ENCODE measurements at regions not wholly inside any gene's neighbourhood (a gene's known extent, or its start where the extent isn't known, plus 50 kb on each side); places are given as distances from the start of the nearest gene placed in this dataset.

- no peak overlapping the region for H3K4me3 ChIP-seq
- no peaks in the 10 kb centered on the region for H3K9me3 ChIP-seq
- no peak for DNase-seq
- H3K27me3 ChIP-seq (replicated peaks in 1 of 7) = no peaks in the 10 kb centered on the region
- H3K36me3 ChIP-seq = no peaks in the 10 kb centered on the region
- TF ChIP-seq POLR2A (IDR thresholded peaks at IDR 0.05) = no peak
- TF ChIP-seq POLR2AphosphoS5 (IDR thresholded peaks at IDR 0.05) = no peak
- no peak for TF ChIP-seq CTCF (IDR thresholded peaks at IDR 0.05 in 8 of 11, conservative IDR thresholded peaks at IDR 0.05 in 3 of 11)
- 41 to 70% (median 64%) methylated on average over 5 of the region's 5 CpGs for WGBS, 5 donors
- intact Hi-C loops (cut with DNase I; ENCODE audit: low total_unique reads) = no loop called here
- H3K4me1 ChIP-seq = no peaks in the 10 kb centered on the region
- no peak overlapping the region for H3K27ac ChIP-seq
These were observed 114.5 kb downstream of the INHBA start for GRCh38 chr7:41588341-41588740.

- H3K9me3 ChIP-seq = no peaks in the 10 kb centered on the region
- TF ChIP-seq POLR2A (IDR thresholded peaks at IDR 0.05) (no peak), POLR2AphosphoS5 (IDR thresholded peaks at IDR 0.05) (no peak), CTCF (IDR thresholded peaks at IDR 0.05 in 8 of 11, conservative IDR thresholded peaks at IDR 0.05 in 3 of 11) (no peak)
- no peak overlapping the region for H3K27ac ChIP-seq
- intact Hi-C loops (cut with DNase I; ENCODE audit: low total_unique reads) = no loop called here
- no peaks in the 10 kb centered on the region for H3K27me3 ChIP-seq (replicated peaks in 1 of 7)
- WGBS, 5 donors = 43 to 56% (median 51%) methylated on average over 3 of the region's 3 CpGs
- DNase-seq = no peak
- no peaks in the 10 kb centered on the region for H3K36me3 ChIP-seq
- no peak overlapping the region for H3K4me3 ChIP-seq
- no peaks in the 10 kb centered on the region for H3K4me1 ChIP-seq
These were observed 115.8 kb downstream of the INHBA start for GRCh38 chr7:41586931-41587640.

DNA sequence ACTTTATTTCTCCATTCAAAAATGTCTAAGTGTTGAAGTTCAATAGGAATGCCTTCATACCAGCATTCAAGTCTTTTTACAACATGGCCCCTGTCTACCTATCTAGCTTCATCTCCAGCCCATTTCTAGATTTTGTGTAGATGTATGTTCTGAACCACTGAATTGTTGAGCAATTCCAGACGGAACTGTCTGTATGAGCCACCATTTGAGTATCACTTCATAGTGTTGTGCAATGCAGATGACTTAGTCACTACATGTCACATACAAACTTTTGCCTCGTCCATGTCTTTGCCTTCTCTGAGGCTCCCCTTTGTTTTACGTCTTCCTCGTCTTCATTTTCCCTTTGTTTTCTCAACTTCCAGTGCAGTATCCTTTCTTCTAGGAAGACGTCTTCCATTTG is 118.1 kb downstream of the INHBA start:
- Histone ChIP-seq H3K4me3 (no peak overlapping the region), H3K27ac (no peak overlapping the region), H3K9me3 (no peaks in the 10 kb centered on the region), H3K27me3 (replicated peaks in 1 of 7) (no peaks in the 10 kb centered on the region), H3K4me1 (no peaks in the 10 kb centered on the region), H3K36me3 (no peaks in the 10 kb centered on the region)
- 66 to 83% (median 72%) methylated on average over 5 of the region's 5 CpGs for WGBS, 5 donors
- intact Hi-C loops (cut with DNase I; ENCODE audit: low total_unique reads) = no loop called here
- no peak for DNase-seq
- TF ChIP-seq CTCF (IDR thresholded peaks at IDR 0.05 in 8 of 11, conservative IDR thresholded peaks at IDR 0.05 in 3 of 11) = no peak
- TF ChIP-seq POLR2A (IDR thresholded peaks at IDR 0.05) = no peak
- TF ChIP-seq POLR2AphosphoS5 (IDR thresholded peaks at IDR 0.05) = no peak

GRCh38 chr7:41582116-41582515 is 120.8 kb downstream of the INHBA start:
- intact Hi-C loops (cut with DNase I; ENCODE audit: low total_unique reads) = no loop called here
- WGBS, 5 donors = 78 to 85% (median 83%) methylated on average over 1 of the region's 1 CpG

More at GRCh38 chr7:41582116-41582515, 120.8 kb downstream of the INHBA start:
- no peak for DNase-seq
- Histone ChIP-seq H3K4me3 (no peak overlapping the region), H3K4me1 (no peaks in the 10 kb centered on the region), H3K27ac (no peak overlapping the region), H3K9me3 (no peaks in the 10 kb centered on the region), H3K27me3 (replicated peaks in 1 of 7) (no peaks in the 10 kb centered on the region), H3K36me3 (no peaks in the 10 kb centered on the region)
- TF ChIP-seq POLR2AphosphoS5 (IDR thresholded peaks at IDR 0.05) = no peak
